Muscle of arm (tissue), 1 donor: ENCODE measurements at regions not wholly inside any gene's neighbourhood (a gene's known extent, or its start where the extent isn't known, plus 50 kb on each side); places are given as distances from the start of the nearest gene placed in this dataset.
"Not testable (repeated sequence)": the region's sequence is repeated elsewhere in the genome, so short reads cannot be mapped to it uniquely, and the experiment has no call there.

Experiments
- DNase-seq: peaks from one replicate; pipeline ENCODE4 v3.0.0-alpha.2; 2013

DNA sequence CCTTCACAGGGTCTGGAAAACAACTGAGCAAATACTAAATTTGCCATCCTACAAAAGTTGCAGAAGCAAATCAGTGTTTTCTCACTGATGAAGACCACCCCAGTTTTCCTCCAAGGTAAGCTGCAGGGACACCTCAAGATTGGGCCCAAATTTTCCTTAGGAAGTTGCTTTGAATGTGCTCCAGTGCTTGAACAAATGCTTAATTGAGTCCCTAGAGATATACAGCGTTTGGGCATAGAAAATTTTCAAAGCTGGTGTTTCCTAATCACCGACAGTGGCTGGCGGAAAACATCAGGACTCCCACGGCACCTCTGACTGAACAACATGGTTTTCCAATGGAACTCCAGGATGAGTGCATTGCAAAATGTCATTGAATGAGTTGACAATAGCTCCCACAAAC lies 92.5 kb upstream of the HMGA2 start:
- no peak for DNase-seq

DNA sequence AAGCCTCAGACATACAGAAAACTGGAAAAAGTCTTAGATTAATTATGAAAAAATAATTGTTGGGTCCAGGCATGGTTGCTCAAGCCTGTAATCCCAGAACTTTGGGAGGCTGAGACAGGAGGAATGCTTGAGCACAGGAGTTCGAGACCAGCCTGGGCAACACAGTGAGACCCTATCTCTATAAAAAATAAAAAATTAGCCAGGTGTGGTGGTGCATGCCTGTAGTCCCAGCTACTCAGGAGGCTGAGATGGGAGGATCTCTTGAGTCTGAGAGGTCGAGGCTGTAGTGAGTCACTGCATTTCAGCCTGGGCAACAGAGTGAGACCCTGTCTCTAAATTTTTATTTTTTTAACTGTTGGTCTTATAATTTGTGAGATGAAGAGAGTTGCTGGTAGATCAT lies 90.6 kb upstream of the HMGA2 start:
- not testable (repeated sequence) for DNase-seq

GRCh38 chr12:65734226-65734625 lies 90.1 kb upstream of the HMGA2 start:
- DNase-seq, result no peak

DNA sequence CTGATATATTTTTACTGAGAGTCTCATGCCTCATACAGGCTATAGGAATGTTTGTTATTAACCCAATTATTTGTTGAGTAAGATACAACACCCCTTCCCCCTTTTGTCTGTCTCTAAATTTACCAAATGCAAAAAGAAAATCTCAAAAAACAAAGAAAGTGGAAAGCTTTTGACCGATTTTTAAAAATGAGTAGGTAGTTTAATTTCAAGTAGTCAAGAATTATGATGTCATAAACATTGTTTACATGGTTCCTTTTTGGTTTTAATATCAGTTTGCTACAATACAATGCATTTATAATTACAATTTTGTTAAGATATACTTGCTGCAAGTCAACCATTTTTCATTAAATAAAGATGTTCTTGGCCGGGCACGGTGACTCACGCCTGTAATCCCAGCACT lies 84.7 kb upstream of the HMGA2 start:
- no peak for DNase-seq

DNA sequence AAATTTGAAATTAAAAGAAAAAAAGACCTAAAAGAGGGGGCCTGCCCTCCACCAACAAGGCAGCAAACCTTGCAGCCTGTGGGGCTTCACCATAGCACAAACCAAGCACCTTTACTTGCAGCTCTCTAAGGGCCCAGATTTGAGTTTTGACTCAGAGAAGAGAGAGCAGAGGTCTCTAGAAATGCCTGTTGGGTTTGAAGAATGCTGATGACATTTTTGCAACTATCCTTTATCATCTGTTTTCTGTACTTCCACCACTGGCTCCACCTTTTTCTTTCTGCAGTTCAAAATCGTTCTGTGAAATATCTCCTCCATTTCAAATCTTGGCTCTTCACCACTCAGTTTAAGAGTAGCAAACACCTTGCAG lies 83.8 kb upstream of the HMGA2 start:
- no peak for DNase-seq

DNA sequence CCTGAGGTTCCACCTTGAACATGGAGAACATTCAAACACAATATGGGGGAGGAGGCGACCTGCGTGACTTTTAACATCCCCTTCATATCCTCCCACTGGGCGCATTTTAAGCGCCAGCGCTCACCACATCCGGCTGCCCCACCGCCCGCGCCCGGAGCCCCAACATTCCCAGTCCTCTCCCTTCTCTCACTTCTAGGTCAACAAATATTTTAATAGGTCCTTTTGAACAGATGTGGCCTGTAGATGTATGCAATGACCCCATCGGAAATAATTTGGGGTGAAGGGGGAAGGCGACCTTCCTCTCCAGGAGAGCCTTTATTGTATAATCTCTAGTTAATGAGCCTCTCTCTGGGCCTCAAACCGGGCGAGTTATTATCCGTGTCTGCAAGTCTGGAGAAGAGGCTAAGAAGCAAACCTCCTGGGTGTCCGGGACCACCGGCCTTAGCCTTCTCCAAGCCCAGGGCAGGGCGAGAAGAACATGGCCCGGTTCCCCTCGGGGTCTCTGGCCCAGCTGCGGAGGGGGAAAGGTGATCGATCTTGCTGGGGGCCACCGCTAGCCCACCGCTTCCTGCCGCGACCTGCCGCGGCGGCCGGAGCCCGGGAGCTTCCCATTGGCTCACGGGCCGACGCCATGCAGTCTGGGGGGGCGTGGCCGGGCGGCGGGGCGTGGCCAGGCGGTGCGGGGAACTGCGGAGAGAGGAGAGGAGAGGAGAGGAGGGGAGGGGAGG lies 83.2 kb upstream of the HMGA2 start:
- DNase-seq, result peak; percentile 82

GRCh38 chr12:65741656-65742017 lies 82.6 kb upstream of the HMGA2 start:
- DNase-seq, result peak; percentile 31

DNA sequence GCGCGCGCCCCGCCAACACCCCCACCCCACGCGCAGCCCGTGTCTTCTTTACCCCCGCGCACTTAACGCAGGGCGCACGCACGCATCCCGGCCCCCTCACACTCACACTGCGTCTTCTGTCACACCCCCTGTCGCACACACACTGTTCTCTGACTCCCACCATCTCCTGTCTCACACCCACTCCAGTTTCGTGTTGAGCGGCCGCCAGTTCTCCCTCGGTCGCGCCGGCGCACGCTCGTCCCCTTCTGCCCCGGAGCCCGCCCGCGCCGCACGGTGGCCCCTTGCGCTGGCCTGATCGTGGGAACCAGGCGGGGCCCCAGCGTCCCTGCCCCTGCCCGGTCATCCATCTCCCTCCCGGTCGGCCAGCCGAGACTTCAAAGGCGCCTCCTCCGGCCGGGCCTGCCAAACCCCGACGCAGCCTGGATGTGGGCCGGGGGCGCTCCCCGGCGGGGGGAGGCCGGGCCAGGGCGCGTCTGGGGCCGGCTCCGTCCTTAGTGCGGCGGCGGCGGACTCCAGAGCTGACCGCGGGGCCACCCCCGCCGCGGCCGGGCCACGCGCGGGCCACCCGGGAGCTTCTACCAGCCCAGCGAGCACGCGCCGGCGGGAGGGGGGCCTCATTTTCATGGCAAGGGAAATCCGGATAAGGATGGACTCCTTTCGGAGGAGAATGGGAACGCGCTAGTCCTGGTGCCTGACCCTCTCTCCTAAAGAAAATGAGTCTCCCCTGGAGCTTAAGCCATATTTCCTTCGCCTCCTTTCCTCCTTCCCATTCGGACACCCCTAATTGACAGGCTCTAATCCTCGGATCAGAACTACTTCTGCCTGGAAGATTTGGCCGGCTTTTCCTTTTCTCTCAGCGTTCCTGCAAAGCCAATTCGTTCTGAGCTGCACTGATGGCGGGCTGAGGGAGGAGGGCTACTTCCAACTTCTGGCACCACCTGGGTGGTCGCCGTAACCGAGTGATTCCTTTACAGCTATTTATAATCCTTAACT lies 82.0 kb upstream of the HMGA2 start:
- peak; percentile 43 for DNase-seq

- not testable (repeated sequence) for DNase-seq
Observed at GRCh38 chr12:65744236-65744840, 79.9 kb upstream of the HMGA2 start.

DNA sequence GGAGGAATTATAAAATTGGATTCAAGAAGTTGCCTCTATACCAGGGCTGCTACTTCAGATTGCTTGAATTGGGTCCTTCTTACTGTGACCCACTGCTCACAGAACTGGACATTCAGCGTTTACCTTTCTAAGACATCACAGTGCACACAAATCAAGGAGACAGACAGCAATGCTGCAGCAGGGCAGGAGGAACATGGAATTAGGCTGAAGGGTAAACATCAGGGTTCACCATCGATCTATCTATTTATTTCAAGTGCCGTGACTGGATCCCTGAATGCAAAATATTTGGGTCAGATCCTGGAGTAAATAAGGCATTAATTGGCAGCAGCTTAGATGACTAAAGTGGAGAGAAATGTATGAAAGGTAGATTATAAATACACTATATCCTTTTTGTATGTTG lies 76.9 kb upstream of the HMGA2 start:
- DNase-seq, result no peak

GRCh38 chr12:65748332-65748731 lies 76.0 kb upstream of the HMGA2 start:
- DNase-seq, result no peak

DNA sequence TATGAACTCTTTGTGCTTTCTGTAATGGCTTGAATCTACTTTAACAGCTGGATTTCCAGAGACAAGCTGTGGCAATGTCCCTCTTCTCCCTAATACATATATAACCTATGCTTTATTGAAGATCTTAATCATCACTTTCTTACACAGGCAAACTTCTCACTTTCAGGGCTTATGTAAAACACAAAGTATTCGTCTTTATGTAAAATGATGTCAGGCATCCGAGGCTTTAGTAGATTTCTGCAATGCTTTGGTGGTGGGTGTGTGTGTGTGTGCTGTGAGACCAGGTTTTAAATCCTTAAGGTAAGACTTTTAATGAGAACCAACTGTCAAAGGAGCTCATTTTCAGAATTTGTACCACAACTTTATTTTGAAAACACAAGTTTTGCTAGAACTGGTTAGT lies 70.0 kb upstream of the HMGA2 start:
- DNase-seq, result no peak

GRCh38 chr12:65754744-65755595 lies 69.3 kb upstream of the HMGA2 start:
- DNase-seq, result no peak

GRCh38 chr12:65755596-65755978 lies 68.7 kb upstream of the HMGA2 start:
- no peak for DNase-seq

- DNase-seq, result no peak
Observed at GRCh38 chr12:65756267-65756666, 68.0 kb upstream of the HMGA2 start.

- no peak for DNase-seq
Observed at GRCh38 chr12:65756956-65757511, 67.2 kb upstream of the HMGA2 start.

GRCh38 chr12:65758401-65758800 lies 65.9 kb upstream of the HMGA2 start:
- no peak for DNase-seq

- no peak for DNase-seq
Observed at GRCh38 chr12:65759735-65760134, 64.5 kb upstream of the HMGA2 start.

- DNase-seq, result no peak
Observed at GRCh38 chr12:65761301-65761700, 63.0 kb upstream of the HMGA2 start.

- DNase-seq, result no peak
Observed at GRCh38 chr12:65764325-65764724, 60.0 kb upstream of the HMGA2 start.

- DNase-seq, result no peak
Observed at GRCh38 chr12:65765436-65765813, 58.9 kb upstream of the HMGA2 start.

- DNase-seq, result no peak
Observed at GRCh38 chr12:65769880-65770279, 54.4 kb upstream of the HMGA2 start.
